ENCODE measurements at regions not wholly inside any gene's neighbourhood (a gene's known extent, or its start where the extent isn't known, plus 50 kb on each side); places are given as distances from the start of the nearest gene placed in this dataset.
"Not testable (repeated sequence)": the region's sequence is repeated elsewhere in the genome, so short reads cannot be mapped to it uniquely, and the experiment has no call there.

GRCh38 chr4:24180586-24180985, 290.7 kb upstream of the PPARGC1A start:
- no peak overlapping the region for H4K91ac ChIP-seq (ENCODE audit: low read depth, low read length)
- no peak overlapping the region for H2BK5ac ChIP-seq (ENCODE audit: low read depth, low read length, poor library complexity)
- no peak overlapping the region for H2AFZ ChIP-seq (ENCODE audit: insufficient read depth, low read length, poor library complexity)
- no peaks in the 10 kb centered on the region for H3K79me2 ChIP-seq (ENCODE audit: control insufficient read depth, insufficient read depth, low read length, poor library complexity)
- H3K9ac ChIP-seq (ENCODE audit: low read length) = no peak overlapping the region
- H3K14ac ChIP-seq (ENCODE audit: low read length) = no peak overlapping the region
- no peak overlapping the region for H4K12ac ChIP-seq (ENCODE audit: low read depth, low read length)
- no peak overlapping the region for H3K4me3 ChIP-seq (ENCODE audit: low read depth, low read length)
- H4K8ac ChIP-seq (ENCODE audit: low read depth, low read length) = no peak overlapping the region
- DNase-seq = no peak
- no peaks in the 10 kb centered on the region for H3K27me3 ChIP-seq (ENCODE audit: insufficient read depth, low read length)
- H3K23ac ChIP-seq (ENCODE audit: low read length) = no peak overlapping the region
- no peak overlapping the region for H2AK5ac ChIP-seq (ENCODE audit: low read length)
- no peaks in the 10 kb centered on the region for H3K79me1 ChIP-seq (ENCODE audit: low read length)
- no peaks in the 10 kb centered on the region for H3K36me3 ChIP-seq (ENCODE audit: control insufficient read depth in 1 of 2, insufficient read depth in 2 of 2, low read length in 2 of 2)
- no peak overlapping the region for H3K4me2 ChIP-seq (ENCODE audit: low read length)
- H3K18ac ChIP-seq (ENCODE audit: low read length) = no peak overlapping the region
- H3K27ac ChIP-seq (ENCODE audit: low read depth, low read length) = no peak overlapping the region
- no peak overlapping the region for H2BK120ac ChIP-seq (ENCODE audit: insufficient read depth, low read length, poor library complexity)
- H3K4me1 ChIP-seq (ENCODE audit: control insufficient read depth in 1 of 2, insufficient read depth in 2 of 2, low read length in 2 of 2) = no peaks in the 10 kb centered on the region
- H3K9me3 ChIP-seq (ENCODE audit: insufficient read depth, low read depth, low read length) = no peaks in the 10 kb centered on the region
- no peak overlapping the region for H3K4ac ChIP-seq (ENCODE audit: low read depth, low read length)
- H2BK12ac ChIP-seq (ENCODE audit: low read length) = no peak overlapping the region

- no peak overlapping the region for H3K4me2 ChIP-seq (ENCODE audit: low read length)
- no CpG with 5 or more reads among the region's 4 CpGs for WGBS (ENCODE audit: extremely low coverage, insufficient coverage, insufficient read length)
These were observed 289.5 kb upstream of the PPARGC1A start for GRCh38 chr4:24179201-24179840.

DNA sequence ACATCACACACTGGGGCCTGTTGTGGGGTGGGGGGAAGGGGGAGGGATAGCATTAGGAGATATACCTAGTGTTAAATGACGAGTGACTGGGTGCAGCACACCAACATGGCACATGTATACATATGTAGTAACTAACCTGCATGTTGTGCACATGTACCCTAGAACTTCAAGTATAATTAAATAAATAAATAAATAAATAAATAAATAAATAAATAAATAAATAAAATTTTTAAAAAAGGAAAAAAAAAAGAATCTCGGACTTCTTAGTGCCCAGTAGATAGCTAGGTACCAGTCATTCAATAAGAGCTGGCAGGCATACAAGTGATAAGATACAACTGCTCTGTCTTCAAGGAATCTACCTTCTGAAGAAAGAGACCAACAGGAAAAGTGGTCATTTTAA, 287.6 kb upstream of the PPARGC1A start:
- H3K4ac ChIP-seq (ENCODE audit: low read depth, low read length) = not testable (repeated sequence)
- no CpG with 5 or more reads among the region's 2 CpGs for WGBS (ENCODE audit: extremely low coverage, insufficient coverage, insufficient read length)

More at GRCh38 chr4:24179201-24179840, 289.5 kb upstream of the PPARGC1A start:
- Histone ChIP-seq H2BK120ac (ENCODE audit: insufficient read depth, low read length, poor library complexity) (no peak overlapping the region), H3K9me3 (ENCODE audit: insufficient read depth, low read depth, low read length) (no peaks in the 10 kb centered on the region), H2AK5ac (ENCODE audit: low read length) (no peak overlapping the region), H3K79me1 (ENCODE audit: low read length) (no peaks in the 10 kb centered on the region), H2BK12ac (ENCODE audit: low read length) (no peak overlapping the region), H3K14ac (ENCODE audit: low read length) (no peak overlapping the region), H3K23ac (ENCODE audit: low read length) (no peak overlapping the region), H3K18ac (ENCODE audit: low read length) (no peak overlapping the region), H4K91ac (ENCODE audit: low read depth, low read length) (no peak overlapping the region), H3K27me3 (ENCODE audit: insufficient read depth, low read length) (no peaks in the 10 kb centered on the region), H3K36me3 (ENCODE audit: control insufficient read depth in 1 of 2, insufficient read depth in 2 of 2, low read length in 2 of 2) (no peaks in the 10 kb centered on the region), H4K12ac (ENCODE audit: low read depth, low read length) (no peak overlapping the region), H3K27ac (ENCODE audit: low read depth, low read length) (no peak overlapping the region), H2AFZ (ENCODE audit: insufficient read depth, low read length, poor library complexity) (no peak overlapping the region), H3K9ac (ENCODE audit: low read length) (no peak overlapping the region), H4K8ac (ENCODE audit: low read depth, low read length) (no peak overlapping the region), H3K79me2 (ENCODE audit: control insufficient read depth, insufficient read depth, low read length, poor library complexity) (no peaks in the 10 kb centered on the region), H3K4ac (ENCODE audit: low read depth, low read length) (no peak overlapping the region), H3K4me3 (ENCODE audit: low read depth, low read length) (no peak overlapping the region), H3K4me1 (ENCODE audit: control insufficient read depth in 1 of 2, insufficient read depth in 2 of 2, low read length in 2 of 2) (peaks cover 0 to 3% of the 10 kb centered on the region in 2 experiments), H2BK5ac (ENCODE audit: low read depth, low read length, poor library complexity) (no peak overlapping the region)
- DNase-seq = no peak

DNA sequence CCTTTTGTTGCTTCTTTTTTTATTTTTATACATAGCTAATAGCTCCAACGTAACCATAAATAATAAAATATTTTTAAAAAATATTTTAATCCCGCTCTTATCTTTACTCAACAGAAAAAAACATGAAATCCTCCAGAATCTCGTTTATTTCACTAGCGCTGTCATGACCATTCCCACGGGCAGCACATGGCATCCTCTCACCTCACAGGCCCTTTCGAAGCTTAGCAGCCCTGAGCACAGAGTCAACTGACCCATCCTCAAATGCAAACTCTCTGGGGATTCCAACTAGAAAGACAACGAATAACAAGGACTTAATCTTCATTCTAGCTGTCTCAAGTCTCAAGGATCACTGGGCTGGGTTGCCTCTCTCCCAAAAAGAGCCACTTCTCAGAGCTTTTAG, 285.9 kb upstream of the PPARGC1A start:
- Histone ChIP-seq H3K14ac (ENCODE audit: low read length) (no peak overlapping the region), H3K79me2 (ENCODE audit: control insufficient read depth, insufficient read depth, low read length, poor library complexity) (no peaks in the 10 kb centered on the region), H4K12ac (ENCODE audit: low read depth, low read length) (no peak overlapping the region), H3K27me3 (ENCODE audit: insufficient read depth, low read length) (no peaks in the 10 kb centered on the region), H2BK5ac (ENCODE audit: low read depth, low read length, poor library complexity) (no peak overlapping the region), H3K36me3 (ENCODE audit: control insufficient read depth in 1 of 2, insufficient read depth in 2 of 2, low read length in 2 of 2) (no peaks in the 10 kb centered on the region), H3K27ac (ENCODE audit: low read depth, low read length) (no peak overlapping the region), H3K79me1 (ENCODE audit: low read length) (no peaks in the 10 kb centered on the region), H4K8ac (ENCODE audit: low read depth, low read length) (no peak overlapping the region), H3K4me1 (ENCODE audit: control insufficient read depth in 1 of 2, insufficient read depth in 2 of 2, low read length in 2 of 2) (peaks cover 0 to 3% of the 10 kb centered on the region in 2 experiments), H2AFZ (ENCODE audit: insufficient read depth, low read length, poor library complexity) (no peak overlapping the region), H2BK12ac (ENCODE audit: low read length) (no peak overlapping the region), H3K23ac (ENCODE audit: low read length) (no peak overlapping the region), H2BK120ac (ENCODE audit: insufficient read depth, low read length, poor library complexity) (no peak overlapping the region), H2AK5ac (ENCODE audit: low read length) (no peak overlapping the region), H3K9me3 (ENCODE audit: insufficient read depth, low read depth, low read length) (no peaks in the 10 kb centered on the region), H3K4me3 (ENCODE audit: low read depth, low read length) (no peak overlapping the region), H3K4ac (ENCODE audit: low read depth, low read length) (no peak overlapping the region), H3K18ac (ENCODE audit: low read length) (no peak overlapping the region), H3K9ac (ENCODE audit: low read length) (no peak overlapping the region), H4K91ac (ENCODE audit: low read depth, low read length) (no peak overlapping the region), H3K4me2 (ENCODE audit: low read length) (no peak overlapping the region)
- DNase-seq = no peak
- WGBS (ENCODE audit: extremely low coverage, insufficient coverage, insufficient read length) = no CpG with 5 or more reads among the region's 7 CpGs

More for the DNA sequence above, 287.6 kb upstream of the PPARGC1A start:
- not testable (repeated sequence) for H3K27ac ChIP-seq (ENCODE audit: low read depth, low read length); H3K23ac ChIP-seq (ENCODE audit: low read length); H2BK5ac ChIP-seq (ENCODE audit: low read depth, low read length, poor library complexity); H3K4me3 ChIP-seq (ENCODE audit: low read depth, low read length); H4K8ac ChIP-seq (ENCODE audit: low read depth, low read length); H3K79me1 ChIP-seq (ENCODE audit: low read length); DNase-seq; H3K4me2 ChIP-seq (ENCODE audit: low read length); H3K9me3 ChIP-seq (ENCODE audit: insufficient read depth, low read depth, low read length); H4K12ac ChIP-seq (ENCODE audit: low read depth, low read length); H4K91ac ChIP-seq (ENCODE audit: low read depth, low read length); H3K14ac ChIP-seq (ENCODE audit: low read length); H3K4me1 ChIP-seq (ENCODE audit: control insufficient read depth in 1 of 2, insufficient read depth in 2 of 2, low read length in 2 of 2); H3K18ac ChIP-seq (ENCODE audit: low read length); H2AK5ac ChIP-seq (ENCODE audit: low read length); H2BK12ac ChIP-seq (ENCODE audit: low read length); H2BK120ac ChIP-seq (ENCODE audit: insufficient read depth, low read length, poor library complexity); H3K27me3 ChIP-seq (ENCODE audit: insufficient read depth, low read length); H3K9ac ChIP-seq (ENCODE audit: low read length); H3K79me2 ChIP-seq (ENCODE audit: control insufficient read depth, insufficient read depth, low read length, poor library complexity); H2AFZ ChIP-seq (ENCODE audit: insufficient read depth, low read length, poor library complexity); H3K36me3 ChIP-seq (ENCODE audit: control insufficient read depth in 1 of 2, insufficient read depth in 2 of 2, low read length in 2 of 2)
